Upper lobe of left lung (tissue), 6 donors: ENCODE measurements at regions not wholly inside any gene's neighbourhood (a gene's known extent, or its start where the extent isn't known, plus 50 kb on each side); places are given as distances from the start of the nearest gene placed in this dataset.
A peak's percentile ranks its signal among the peaks of the same experiment; 100 is the strongest.

Experiments used
- ATAC-seq, 2 donors: fragments of 200-7000 bp; cut with Tn5 transposase; one replicate each; pipeline ENCODE4 v1.9.1; 2022; ENCODE audit warnings: mild to moderate bottlenecking in 2 of 2, moderate library complexity in 2 of 2; ENCODE audit not compliant: low FRiP score in 2 of 2
- DNase-seq, 2 donors: peaks; one replicate each; pipeline ENCODE4 v3.0.0-alpha.2; 2019 to 2020
- H3K27ac ChIP-seq, 4 donors: fragments of 200-600 bp; sonication (generic); one replicate each; pipeline ENCODE4 v1.5.1; 2016 to 2019
- H3K27me3 ChIP-seq, 4 donors: fragments of 200-600 bp; sonication (generic); one replicate each; pipeline ENCODE4 v1.5.1; 2017 to 2019
- H3K36me3 ChIP-seq, 4 donors: fragments of 200-600 bp; sonication (generic); one replicate each; pipeline ENCODE4 v1.5.1; 2016 to 2019
- H3K4me1 ChIP-seq, 4 donors: fragments of 200-600 bp; sonication (generic); one replicate each; pipeline ENCODE4 v1.5.1; 2018 to 2019
- H3K4me3 ChIP-seq, 4 donors: fragments of 200-600 bp; sonication (generic); one replicate each; pipeline ENCODE4 v1.5.1; 2017 to 2019; ENCODE audit warnings: mild to moderate bottlenecking in 2 of 4, moderate library complexity in 1 of 4
- H3K9me3 ChIP-seq, 4 donors: fragments of 200-600 bp; sonication (generic); one replicate each; pipeline ENCODE4 v1.5.1; 2018 to 2019
- CTCF ChIP-seq, 6 experiments: fragments of 450-650 bp in 4 of 6; fragments of 200-600 bp in 2 of 6; sonication (generic) in 2 of 6; IDR thresholded peaks; one replicate each; pipeline ENCODE4 v1.5.1; 2016 to 2019; ENCODE audit warnings: antibody characterized with exemption in 6 of 6
- EP300 ChIP-seq, 4 donors: sonication (generic); formaldehyde crosslinking; IDR thresholded peaks; one replicate each; pipeline ENCODE4 v1.5.1; 2017; ENCODE audit warnings: antibody characterized with exemption in 4 of 4, control low read depth in 2 of 4
- POLR2A ChIP-seq, 4 donors: fragments of 450-650 bp; IDR thresholded peaks; one replicate each; pipeline ENCODE4 v1.5.1; 2016 to 2017; ENCODE audit warnings: antibody characterized with exemption in 4 of 4, mild to moderate bottlenecking in 2 of 4
- POLR2AphosphoS5 ChIP-seq, 2 donors: sonication (generic); formaldehyde crosslinking; IDR thresholded peaks; one replicate each; pipeline ENCODE4 v1.5.1; 2017; ENCODE audit warnings: antibody characterized with exemption in 2 of 2
- WGBS, 2 donors: methylation state at CpG; one replicate each; pipeline ENCODE4 v1.1.5; 2017 to 2018; 5-methylcytosine and 5-hydroxymethylcytosine counted together
- donor health status: DM: no; HTN: no; CAD: no; lungs with moderate emphysema.
- donor health status: DM: no; HTN: yes; CAD: no; lungs with severe emphysema.

- no peak for ATAC-seq
- 66 to 71% methylated on average over 11 to 16 of the region's 16 CpGs for WGBS, 2 donors
- no peak for TF ChIP-seq EP300 (IDR thresholded peaks at IDR 0.05)
- no peak for TF ChIP-seq POLR2AphosphoS5 (IDR thresholded peaks at IDR 0.05)
- TF ChIP-seq CTCF (IDR thresholded peaks at IDR 0.05), result no peak
- TF ChIP-seq POLR2A (IDR thresholded peaks at IDR 0.05), result no peak
- Histone ChIP-seq H3K4me3 (no peak overlapping the region), H3K27me3 (no peaks in the 10 kb centered on the region), H3K4me1 (no peaks in the 10 kb centered on the region), H3K27ac (no peak overlapping the region), H3K9me3 (no peaks in the 10 kb centered on the region), H3K36me3 (no peaks in the 10 kb centered on the region)
- peak in 1 of 2 donors; percentile 57 for DNase-seq
These were observed 133.0 kb upstream of the PPP1R26 start for GRCh38 chr9:135346438-135347050.

GRCh38 chr9:135347461-135347860 is 132.1 kb upstream of the PPP1R26 start:
- H3K36me3 ChIP-seq, result no peaks in the 10 kb centered on the region
- no peak for DNase-seq
- no peak overlapping the region for H3K27ac ChIP-seq
- no peak for ATAC-seq
- H3K4me3 ChIP-seq, result no peak overlapping the region
- H3K4me1 ChIP-seq, result no peaks in the 10 kb centered on the region
- 63 to 68% methylated on average over 6 to 14 of the region's 14 CpGs for WGBS, 2 donors
- TF ChIP-seq POLR2AphosphoS5 (IDR thresholded peaks at IDR 0.05) (no peak), CTCF (IDR thresholded peaks at IDR 0.05) (no peak), EP300 (IDR thresholded peaks at IDR 0.05) (no peak), POLR2A (IDR thresholded peaks at IDR 0.05) (no peak)
- no peaks in the 10 kb centered on the region for H3K27me3 ChIP-seq
- H3K9me3 ChIP-seq, result no peaks in the 10 kb centered on the region

- no peaks in the 10 kb centered on the region for H3K4me1 ChIP-seq
- WGBS, 2 donors, result 78 to 85% methylated on average over 7 to 22 of the region's 23 CpGs
These were observed 131.3 kb upstream of the PPP1R26 start for GRCh38 chr9:135348076-135348787.

GRCh38 chr9:135348788-135349150 is 130.8 kb upstream of the PPP1R26 start:
- Histone ChIP-seq H3K27ac (no peak overlapping the region), H3K27me3 (no peaks in the 10 kb centered on the region), H3K4me1 (no peaks in the 10 kb centered on the region), H3K36me3 (no peaks in the 10 kb centered on the region), H3K9me3 (no peaks in the 10 kb centered on the region), H3K4me3 (no peak overlapping the region)
- ATAC-seq, result no peak
- WGBS, 2 donors, result 82 to 86% methylated on average over 8 to 9 of the region's 9 CpGs
- DNase-seq, result no peak
- TF ChIP-seq CTCF (IDR thresholded peaks at IDR 0.05) (no peak), POLR2AphosphoS5 (IDR thresholded peaks at IDR 0.05) (no peak), EP300 (IDR thresholded peaks at IDR 0.05) (no peak), POLR2A (IDR thresholded peaks at IDR 0.05) (no peak)

More at GRCh38 chr9:135348076-135348787, 131.3 kb upstream of the PPP1R26 start:
- Histone ChIP-seq H3K36me3 (no peaks in the 10 kb centered on the region), H3K27me3 (no peaks in the 10 kb centered on the region), H3K4me3 (no peak overlapping the region), H3K9me3 (no peaks in the 10 kb centered on the region), H3K27ac (no peak overlapping the region)
- DNase-seq (peak in 1 of 2 donors; percentile 52), ATAC-seq (no peak)
- no peak for TF ChIP-seq CTCF (IDR thresholded peaks at IDR 0.05)
- TF ChIP-seq EP300 (IDR thresholded peaks at IDR 0.05), result no peak
- no peak for TF ChIP-seq POLR2AphosphoS5 (IDR thresholded peaks at IDR 0.05)
- no peak for TF ChIP-seq POLR2A (IDR thresholded peaks at IDR 0.05)
